ENCODE measurements at regions not wholly inside any gene's neighbourhood (a gene's known extent, or its start where the extent isn't known, plus 50 kb on each side); places are given as distances from the start of the nearest gene placed in this dataset.

DNA sequence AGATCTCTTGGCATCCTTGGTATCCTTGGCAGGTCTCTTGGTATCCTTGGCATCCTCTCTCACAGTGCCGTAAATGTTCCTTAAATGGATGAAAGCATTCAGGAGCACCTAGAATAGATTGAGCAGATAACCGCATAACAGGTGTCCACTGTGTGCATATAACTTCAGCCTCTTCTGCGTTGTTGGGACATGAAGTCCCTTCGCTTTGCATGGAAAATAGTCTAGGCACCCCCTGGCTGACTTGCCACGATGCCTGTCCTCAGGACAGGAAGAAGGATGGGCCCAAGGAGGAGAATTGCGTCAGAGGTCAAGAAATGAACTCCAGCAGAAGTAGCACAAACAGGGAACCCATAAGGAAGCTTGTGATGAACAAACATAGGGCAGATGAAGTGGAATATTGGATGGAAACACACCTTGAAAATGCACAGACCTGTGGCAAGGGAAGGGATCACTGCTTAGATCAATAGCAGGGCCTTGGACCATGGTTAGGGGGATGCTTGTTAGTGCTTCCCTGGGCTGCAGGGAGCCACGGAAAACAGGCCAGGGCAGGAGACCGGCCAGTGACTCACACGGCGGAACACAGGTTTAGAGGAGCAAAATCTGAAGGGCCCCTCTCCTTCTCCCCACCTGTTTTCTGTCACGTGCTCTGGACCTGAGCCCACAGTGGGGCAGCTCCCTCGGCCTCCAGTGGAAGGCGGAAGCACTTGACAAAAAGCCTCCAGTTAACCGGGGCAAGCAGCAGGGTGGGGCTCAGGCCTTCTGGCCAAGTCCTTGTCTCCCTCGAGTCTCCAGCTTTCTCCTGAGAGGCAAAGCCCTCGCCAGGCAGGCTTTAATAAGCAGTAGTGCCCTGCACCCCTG lies 99.2 kb upstream of the ASAP2 start:
- H3K4me3 ChIP-seq (ENCODE audit: low read depth, low read length): no peak overlapping the region
- DNase-seq (ENCODE audit: low read depth): no peak

DNA sequence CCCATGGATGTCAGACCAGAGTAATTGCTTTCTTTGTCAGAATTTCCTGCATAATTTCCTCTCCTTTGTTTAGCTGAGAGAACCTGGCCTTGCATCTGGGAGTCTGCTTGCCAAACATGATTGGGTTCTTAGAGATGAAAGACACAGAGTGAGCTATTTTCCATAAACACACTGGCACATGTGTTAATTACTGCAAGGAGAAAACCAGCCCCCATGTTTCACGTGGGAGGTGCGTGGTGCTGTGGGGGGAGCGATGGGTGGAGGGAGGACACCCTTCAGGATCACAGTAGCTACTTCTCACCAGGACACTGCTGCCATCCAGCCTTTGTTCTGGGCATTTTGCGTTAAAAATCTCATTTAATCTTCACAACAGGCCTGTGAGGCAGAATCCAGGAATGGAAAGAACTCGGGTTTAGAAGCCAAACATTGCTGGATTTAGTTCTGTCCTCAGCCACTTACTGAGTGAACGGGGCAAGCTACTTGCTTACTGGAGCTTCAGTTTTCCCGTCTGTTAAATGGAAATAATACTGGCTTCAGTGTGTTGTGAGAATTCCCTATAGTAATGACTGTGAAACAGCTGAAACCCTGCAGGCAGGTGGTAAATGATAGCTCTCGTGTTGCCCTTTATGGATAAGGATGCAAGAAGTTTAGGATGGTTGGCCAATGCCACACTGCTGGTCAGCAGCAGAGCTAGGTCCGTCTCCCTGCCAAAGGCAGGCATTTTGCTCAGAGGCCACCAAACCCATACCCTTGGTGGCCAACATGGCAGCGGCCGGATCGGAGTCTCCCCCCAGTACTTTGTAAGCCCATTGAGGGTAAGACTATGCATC lies 100.1 kb upstream of the ASAP2 start:
- DNase-seq (ENCODE audit: low read depth): no peak
- no peak overlapping the region for H3K4me3 ChIP-seq (ENCODE audit: low read depth, low read length)

DNA sequence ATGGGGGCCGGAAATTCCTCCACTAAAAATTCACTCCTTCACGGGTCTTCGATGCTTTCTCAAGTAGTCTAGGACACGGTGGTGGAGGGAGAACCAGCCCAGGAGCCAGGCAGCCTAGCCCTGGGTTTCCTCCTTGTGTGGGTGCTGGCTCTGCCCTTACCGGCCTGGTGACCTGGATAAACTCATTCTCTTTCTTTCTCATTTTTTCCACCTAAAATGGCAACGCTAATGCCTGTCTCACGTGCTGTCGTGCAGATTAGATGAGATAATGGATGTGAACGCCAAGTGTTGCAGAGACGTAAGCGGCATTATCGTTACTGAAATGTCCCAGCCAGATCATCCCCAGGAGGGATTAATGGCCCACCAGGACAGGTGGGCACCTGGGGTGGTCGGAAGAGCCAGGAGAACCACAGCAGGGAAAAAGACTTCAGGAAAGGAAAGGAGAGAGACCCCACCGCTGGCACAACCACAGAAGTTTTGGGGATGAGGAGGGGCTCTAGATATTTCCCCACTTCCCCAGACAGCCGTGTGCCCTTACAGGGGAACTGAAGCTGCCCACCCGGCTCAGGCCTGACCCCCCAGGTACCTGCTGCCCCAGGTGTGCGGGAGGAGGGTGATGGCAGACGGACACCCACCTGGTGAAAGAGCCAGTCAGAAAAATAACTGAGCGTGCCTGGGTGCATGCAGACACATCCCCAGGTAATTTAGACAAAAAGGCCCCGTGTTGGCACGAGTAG lies 100.8 kb upstream of the ASAP2 start:
- H3K4me3 ChIP-seq (ENCODE audit: low read depth, low read length): no peak overlapping the region
- no peak for DNase-seq (ENCODE audit: low read depth)

DNA sequence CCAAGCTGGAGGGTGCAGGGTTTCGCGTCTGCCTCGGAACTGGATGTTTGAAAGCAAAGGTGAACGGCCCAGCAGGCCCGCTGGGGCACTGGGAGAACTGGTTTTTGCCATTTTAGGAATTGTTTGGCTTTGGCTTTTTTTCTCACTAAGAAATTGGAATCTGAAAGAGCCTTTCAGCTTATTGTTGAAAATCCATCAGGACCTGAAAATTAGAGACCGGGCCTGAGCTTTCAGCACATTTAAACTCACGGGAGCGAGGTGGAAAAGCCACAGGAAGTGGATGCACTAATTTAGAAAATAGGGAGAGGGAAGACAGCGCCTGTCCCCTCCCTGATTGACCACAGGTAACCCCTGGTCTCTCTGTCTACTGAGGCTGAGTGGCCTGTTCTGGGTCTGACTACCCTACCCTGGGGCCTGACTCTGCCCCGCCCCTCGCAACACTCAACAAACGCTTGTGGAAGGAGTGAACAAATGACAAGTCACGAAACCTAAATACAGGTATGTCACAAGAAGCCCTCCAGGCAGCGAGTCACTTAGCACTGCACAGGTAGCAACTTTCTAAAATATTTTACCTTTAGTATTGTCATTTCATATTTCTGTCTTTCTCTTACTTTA lies 100.3 kb upstream of the MBOAT2 start:
- no peak for DNase-seq (ENCODE audit: low read depth)
- no peak overlapping the region for H3K4me3 ChIP-seq (ENCODE audit: low read depth, low read length)

DNA sequence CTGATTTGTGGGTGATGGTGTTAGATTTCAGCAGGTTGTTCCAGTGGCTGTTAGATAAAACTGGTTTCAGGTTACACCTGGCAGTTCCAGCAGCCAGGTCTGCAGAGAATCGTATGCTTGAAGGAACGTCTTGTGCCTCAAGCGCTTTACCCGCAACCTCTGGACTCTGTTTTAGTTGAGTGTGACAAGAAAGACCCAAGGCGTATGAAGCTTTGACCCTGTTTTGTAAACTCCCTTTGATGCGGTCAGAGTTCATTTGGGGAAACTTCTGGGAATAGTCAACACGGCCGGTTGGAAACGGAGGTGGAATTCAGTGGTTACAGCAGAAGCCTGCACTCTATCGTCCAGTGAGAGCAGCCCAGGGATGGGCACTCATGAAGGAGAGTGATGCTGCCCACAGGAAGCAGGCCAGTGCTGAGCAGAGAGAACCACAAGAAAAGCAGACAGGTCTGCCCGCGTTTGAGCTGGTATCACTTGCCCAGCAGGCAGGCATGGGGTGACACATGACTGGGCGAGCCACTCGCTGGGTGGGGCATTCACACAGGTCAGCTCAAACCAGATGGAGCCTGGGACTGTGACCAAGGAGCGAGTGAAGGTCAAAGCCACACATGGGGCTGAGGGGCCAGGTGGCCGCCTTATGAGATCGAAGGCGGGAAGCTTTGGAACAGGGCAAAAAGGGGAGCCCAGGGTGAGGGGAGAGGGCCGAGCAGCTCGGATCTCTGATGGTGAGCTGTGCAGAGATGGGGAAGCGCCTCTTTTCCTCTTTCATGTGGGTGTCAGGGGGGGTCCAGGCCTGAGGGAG lies 99.6 kb upstream of the MBOAT2 start:
- no peak overlapping the region for H3K4me3 ChIP-seq (ENCODE audit: low read depth, low read length)
- no peak for DNase-seq (ENCODE audit: low read depth)

DNA sequence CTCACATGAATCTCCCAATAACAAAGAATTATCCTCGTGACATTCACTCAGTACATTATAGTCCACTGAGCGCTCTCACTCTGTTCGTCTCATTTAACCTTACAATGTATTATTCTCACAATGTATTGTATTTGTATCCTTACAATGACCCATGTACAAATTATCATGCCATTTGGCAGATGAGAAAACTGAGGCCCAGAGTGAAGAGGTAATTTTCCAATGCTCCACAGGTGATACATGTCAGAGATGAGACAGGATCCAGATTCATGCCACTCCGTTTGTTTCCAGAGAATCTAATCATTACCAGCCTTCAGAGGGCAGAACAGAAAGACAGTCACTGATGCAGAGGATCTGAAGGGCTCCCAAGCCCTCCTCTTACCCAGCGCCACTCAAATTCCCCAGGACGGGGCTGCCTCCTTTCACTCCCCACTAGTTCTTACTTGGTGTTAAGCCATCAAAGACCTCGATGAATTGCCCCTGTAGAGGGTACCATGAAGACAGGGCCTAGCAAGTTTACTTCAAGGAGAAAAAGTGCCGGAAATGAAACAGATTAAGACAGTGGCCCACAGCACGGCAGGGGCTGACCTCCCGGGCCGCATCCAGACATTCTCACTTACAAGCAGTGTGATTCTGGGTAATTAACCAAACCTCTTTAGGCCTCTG lies 98.4 kb upstream of the MBOAT2 start:
- no peak for DNase-seq (ENCODE audit: low read depth)
- no peak overlapping the region for H3K4me3 ChIP-seq (ENCODE audit: low read depth, low read length)

DNA sequence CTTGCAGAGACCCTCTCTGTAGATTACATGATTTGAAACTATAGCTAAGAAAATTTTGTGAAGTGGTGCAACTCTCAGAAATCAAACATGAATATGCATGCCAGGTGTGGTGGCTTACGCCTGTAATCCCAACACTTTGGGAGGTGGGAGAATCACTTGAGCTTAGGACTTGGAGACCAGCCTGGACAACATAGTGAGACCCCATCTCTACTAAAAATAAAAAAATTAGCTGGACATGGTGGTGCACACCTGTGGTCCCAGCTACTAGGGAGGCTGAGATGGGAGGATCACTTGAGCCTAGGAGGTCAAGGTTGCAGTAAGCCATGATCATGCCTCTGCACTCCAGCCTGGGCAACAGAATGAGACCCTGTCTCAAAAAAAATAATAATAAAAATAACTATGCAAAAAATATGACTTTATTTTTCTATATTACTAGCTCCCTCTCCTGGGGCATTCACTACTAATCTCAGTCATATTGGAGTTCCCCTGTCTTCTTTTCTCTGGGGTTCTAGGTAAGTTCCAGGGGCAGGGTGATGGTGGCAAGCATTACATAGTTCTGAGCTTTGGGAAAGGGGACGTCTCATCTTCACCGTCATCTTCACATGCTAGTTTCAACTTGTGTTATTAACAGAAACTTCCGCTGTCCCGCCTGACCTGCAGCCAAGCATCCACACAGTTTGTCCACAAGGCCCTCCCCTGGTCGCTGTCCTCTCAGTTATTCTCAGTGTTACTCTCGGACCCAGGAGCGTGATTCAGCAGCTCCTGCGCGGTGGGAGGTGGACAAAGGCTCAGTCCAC lies 96.8 kb upstream of the MBOAT2 start:
- no peak for DNase-seq (ENCODE audit: low read depth)
- H3K4me3 ChIP-seq (ENCODE audit: low read depth, low read length): no peak overlapping the region

DNA sequence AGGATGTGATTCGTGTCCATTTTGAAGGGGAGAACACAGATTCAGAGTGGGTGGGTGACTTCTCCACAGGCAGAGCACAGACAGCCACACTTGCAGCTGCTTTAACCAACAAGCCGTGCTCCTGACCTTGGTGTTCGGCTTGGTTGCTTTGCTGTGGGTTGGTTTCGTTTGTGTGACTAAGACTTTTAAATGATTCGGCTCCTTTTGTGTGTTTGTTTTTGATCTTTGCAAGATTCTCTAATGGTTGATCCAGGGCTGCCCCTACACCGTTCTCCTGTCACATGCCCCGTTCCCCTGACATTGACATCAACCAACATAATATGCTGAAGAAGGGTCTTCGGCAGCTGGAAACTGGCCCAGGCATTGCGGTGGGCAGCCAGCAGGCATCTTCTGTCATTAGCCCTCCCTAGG lies 95.9 kb upstream of the MBOAT2 start:
- peak; percentile 23 for DNase-seq (ENCODE audit: low read depth)
- no peak overlapping the region for H3K4me3 ChIP-seq (ENCODE audit: low read depth, low read length)

DNA sequence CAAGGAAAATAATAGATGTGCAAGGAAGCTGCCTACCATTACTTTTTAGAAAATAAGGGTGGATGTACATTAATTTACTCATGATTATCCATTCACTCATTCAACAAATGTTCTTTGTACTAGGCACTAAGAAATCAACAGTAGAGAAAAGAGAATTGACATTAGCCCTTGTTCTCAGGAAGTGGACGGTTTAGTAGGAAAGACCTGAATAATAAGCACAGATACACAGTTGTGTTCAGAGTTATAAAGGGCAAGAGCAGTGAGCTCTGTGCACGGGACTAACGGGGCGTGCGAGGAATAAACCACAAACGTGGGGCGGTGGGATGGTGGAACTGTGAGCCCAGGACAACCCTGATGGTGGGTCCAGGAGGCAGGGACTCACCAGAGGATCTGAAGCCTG lies 94.4 kb upstream of the MBOAT2 start:
- H3K4me3 ChIP-seq (ENCODE audit: low read depth, low read length): no peak overlapping the region
- DNase-seq (ENCODE audit: low read depth): no peak

DNA sequence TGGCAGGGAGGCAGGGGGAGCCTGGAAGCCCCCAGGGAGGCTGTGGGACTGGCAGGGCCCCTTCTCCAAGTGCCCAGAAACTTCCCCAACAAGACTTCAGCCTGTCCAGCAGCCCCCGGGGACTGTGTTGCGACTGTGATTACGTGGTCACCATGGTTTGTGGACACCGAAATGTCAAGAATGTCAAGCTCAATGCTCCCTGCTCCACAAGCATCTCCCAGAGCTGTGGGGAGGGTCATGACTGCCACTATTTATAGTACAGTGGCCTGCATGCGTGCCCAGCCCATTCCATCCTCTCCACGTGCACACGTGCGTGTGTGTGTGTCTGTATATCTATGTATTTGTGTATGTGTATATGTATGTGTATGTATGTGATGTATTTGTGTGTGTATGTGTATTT lies 93.8 kb upstream of the MBOAT2 start:
- no peak for DNase-seq (ENCODE audit: low read depth)
- no peak overlapping the region for H3K4me3 ChIP-seq (ENCODE audit: low read depth, low read length)

DNA sequence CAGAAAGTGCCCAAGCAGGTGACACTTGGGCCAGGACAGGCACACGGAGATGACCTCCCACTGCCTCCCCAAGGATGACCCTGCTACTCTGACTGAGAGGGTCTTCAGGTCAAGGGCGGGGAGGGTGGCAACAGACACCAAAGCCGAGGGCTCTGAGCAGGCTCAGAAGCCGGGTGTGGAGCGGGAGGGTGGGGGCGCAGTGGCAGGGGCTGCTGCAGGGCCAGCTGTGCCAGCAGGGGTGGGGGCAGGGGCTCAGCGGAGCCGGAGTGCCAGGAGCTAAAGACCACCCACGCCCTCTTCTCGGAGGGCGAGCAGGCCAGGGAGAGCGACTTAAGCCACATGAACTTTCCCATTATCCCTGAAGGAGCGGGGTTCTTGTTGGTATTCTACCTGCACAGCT lies 93.3 kb upstream of the MBOAT2 start:
- DNase-seq (ENCODE audit: low read depth): no peak
- no peak overlapping the region for H3K4me3 ChIP-seq (ENCODE audit: low read depth, low read length)

DNA sequence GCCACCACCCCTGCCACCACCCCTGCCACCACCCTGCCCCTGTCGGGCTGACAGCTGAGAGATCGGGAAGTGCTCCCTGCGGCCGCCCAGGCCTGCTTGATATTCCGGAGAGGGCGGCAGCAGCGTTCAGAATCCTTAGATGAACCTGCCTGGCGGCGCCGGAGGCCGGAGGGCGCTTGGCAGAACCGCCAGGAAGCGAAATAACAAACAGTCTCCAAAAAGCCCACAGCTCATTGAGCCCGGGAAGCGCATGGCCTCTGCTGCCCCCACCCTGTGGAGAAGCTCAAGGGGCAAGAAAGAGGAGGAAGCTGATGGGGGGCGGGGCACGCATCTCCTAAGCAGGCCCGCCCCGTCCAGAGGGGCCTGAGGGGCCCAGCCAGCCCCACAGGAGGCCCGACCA lies 92.2 kb upstream of the MBOAT2 start:
- H3K4me3 ChIP-seq (ENCODE audit: low read depth, low read length): no peak overlapping the region
- DNase-seq (ENCODE audit: low read depth): no peak

DNA sequence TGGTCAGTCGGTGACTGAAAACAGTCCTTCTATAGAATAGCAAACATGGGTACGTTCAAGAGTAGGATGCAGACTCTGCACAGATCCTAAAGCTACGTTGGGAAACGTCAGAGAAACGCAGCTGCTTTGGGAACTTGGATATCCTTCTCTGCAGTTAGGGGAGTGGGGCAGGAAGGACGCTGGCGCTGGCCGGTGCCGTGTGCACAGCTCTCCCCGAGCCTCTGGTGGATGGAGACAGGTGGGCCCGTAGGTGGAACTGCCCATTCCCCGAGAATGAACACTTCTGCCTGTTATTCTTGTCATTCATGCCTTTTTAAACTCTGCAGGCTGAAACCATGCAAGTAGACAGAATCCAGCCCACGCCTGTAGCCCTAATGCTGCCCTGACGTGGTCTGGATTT lies 91.7 kb upstream of the MBOAT2 start:
- H3K4me3 ChIP-seq (ENCODE audit: low read depth, low read length): no peak overlapping the region

DNA sequence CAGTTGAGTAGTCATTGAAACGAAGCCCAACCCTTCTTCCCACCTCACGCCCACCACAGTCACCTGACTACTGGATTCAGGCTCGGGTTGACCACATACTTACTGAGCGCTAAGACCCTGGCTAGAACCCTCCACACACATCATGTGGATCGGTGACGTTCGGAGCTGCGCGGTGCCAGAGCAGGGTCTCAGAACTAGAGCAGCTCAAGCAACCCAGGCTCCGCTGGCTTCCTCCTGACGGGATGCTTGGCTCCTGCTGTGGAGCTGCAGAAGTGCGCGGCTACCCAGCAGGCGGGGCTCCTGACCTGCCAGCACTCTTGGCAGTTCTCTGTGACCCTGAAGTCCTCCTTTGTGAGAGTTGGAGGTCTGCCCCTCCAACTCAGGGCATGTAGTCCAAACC lies 90.6 kb upstream of the MBOAT2 start:
- no peak for DNase-seq (ENCODE audit: low read depth)
- H3K4me3 ChIP-seq (ENCODE audit: low read depth, low read length): no peak overlapping the region

More for the DNA sequence above, 91.7 kb upstream of the MBOAT2 start:
- no peak for DNase-seq (ENCODE audit: low read depth)

DNA sequence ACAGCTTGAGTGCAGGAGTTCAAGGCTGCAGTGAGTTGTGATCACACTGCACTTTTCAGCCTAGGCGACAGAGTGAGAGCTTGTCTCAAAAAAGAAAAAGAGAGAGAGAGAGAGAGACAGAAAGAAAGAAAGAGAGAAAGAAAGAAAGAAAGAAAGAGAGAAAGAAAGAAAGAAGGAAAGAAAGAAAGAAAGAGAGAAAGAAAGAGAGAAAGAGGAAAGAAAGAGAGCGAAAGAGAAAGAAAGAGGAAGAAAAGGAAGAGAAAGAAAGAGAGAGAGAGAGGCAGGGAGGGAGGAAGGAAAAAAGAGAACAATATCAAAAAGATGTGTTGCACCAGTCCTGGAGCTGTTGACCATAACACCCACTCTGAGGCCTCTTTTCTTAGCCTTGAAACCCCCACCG lies 89.8 kb upstream of the MBOAT2 start:
- DNase-seq (ENCODE audit: low read depth): no peak
- H3K4me3 ChIP-seq (ENCODE audit: low read depth, low read length): no peak overlapping the region

DNA sequence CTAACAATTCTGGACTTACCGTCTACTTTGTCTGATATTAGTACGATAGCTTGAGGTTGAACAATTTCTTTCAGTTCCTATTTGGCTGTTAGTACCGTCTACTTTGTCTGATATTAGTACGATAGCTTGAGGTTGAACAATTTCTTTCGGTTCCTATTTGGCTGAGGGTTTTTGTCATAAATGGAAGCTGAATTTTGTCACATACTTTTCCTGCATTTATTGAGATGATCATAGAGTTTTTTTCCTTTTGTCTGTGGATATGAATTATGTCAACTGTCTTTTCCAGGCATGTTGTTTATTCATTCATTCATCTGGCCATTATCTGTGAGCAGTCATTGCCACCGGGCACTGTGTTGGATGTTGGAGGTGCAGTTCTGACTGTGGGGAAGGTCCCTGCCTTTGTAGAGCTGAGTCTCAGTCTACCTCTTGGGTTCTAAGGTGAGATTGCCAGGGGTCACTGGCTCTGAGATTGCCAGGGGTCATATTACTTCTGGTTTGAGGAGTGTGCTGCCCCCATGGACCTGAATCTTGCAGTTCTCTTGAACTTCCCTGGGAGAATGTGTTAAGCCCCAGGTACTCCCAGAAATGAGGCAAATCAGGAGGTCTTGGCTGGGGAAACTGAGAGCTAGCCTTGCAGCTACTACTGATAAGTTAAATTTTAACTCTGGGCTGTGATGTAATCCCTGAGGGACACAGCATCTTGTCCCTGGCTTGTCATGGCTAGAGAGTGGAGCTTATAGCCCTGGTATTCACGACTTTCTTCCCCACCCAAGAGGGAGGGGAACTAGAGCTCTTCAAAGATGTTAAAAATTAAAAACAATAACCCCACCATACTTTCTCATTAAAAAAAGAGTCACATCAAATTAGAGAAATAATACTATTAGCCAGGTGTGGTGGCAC lies 89.1 kb upstream of the MBOAT2 start:
- no peak for DNase-seq (ENCODE audit: low read depth)
- H3K4me3 ChIP-seq (ENCODE audit: low read depth, low read length): no peak overlapping the region

DNA sequence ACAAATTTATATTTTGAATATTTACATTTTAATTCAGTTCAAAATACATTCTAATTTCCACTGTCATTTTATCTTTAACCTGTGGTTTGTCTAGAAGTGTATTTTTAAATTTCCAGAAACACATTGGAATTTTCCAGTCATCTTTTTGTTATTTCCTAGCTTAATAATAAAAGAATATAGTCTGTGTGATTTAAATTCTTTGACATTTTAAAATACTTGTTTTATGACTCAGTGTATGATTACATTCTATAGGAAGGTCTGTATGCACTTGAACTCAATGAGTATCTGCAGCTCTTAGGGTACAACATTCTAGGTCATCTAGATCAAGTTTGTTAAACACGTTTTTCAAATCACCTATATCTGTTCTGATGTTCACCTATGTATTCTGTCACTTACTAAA lies 88.3 kb upstream of the MBOAT2 start:
- no peak overlapping the region for H3K4me3 ChIP-seq (ENCODE audit: low read depth, low read length)
- DNase-seq (ENCODE audit: low read depth): no peak

Measured in skeletal muscle cell (primary cell).